Ishikawa (cell line): ENCODE measurements at regions not wholly inside any gene's neighbourhood (a gene's known extent, or its start where the extent isn't known, plus 50 kb on each side); places are given as distances from the start of the nearest gene placed in this dataset.

Experiments used
- CEBPB ChIP-seq: IDR thresholded peaks from 2 replicates; pipeline ENCODE4 v1.6.1; 2012
- CREB1 ChIP-seq: IDR thresholded peaks from 2 replicates; pipeline ENCODE4 v1.6.1; 2012; ENCODE audit warnings: low read depth
- EGR1 ChIP-seq: IDR thresholded peaks from 2 replicates; pipeline ENCODE4 v1.6.1; 2012
- EP300 ChIP-seq: IDR thresholded peaks from 2 replicates; pipeline ENCODE4 v1.6.1; 2012; ENCODE audit warnings: borderline replicate concordance
- FOXM1 ChIP-seq: IDR thresholded peaks from 2 replicates; pipeline ENCODE4 v1.6.1; 2012; ENCODE audit warnings: low read depth, borderline replicate concordance
- NFIC ChIP-seq: IDR thresholded peaks from 2 replicates; pipeline ENCODE4 v1.6.1; 2012
- RAD21 ChIP-seq: IDR thresholded peaks from 2 replicates; pipeline ENCODE4 v1.6.1; 2012; ENCODE audit warnings: low read depth
- TAF1 ChIP-seq: IDR thresholded peaks from 2 replicates; pipeline ENCODE4 v1.6.1; 2012; ENCODE audit warnings: low read depth, mild to moderate bottlenecking
- TCF12 ChIP-seq: IDR thresholded peaks from 2 replicates; pipeline ENCODE4 v1.6.1; 2012; ENCODE audit warnings: low read depth
- TEAD4 ChIP-seq: IDR thresholded peaks from 2 replicates; pipeline ENCODE4 v1.6.1; 2012
- YY1 ChIP-seq: IDR thresholded peaks from 2 replicates; pipeline ENCODE4 v1.6.1; 2012; ENCODE audit warnings: low read depth
- ZBTB7A ChIP-seq: IDR thresholded peaks from 2 replicates; pipeline ENCODE4 v1.6.1; 2012; ENCODE audit warnings: low read depth
- TF ChIP-seq, protein P1 (sequence below): IDR thresholded peaks from 2 replicates; pipeline ENCODE4 v1.6.1; 2012; ENCODE audit warnings: low read depth, mild to moderate bottlenecking
- TF ChIP-seq, protein P2 (sequence below): IDR thresholded peaks from 2 replicates; pipeline ENCODE4 v1.6.1; 2012
- TF ChIP-seq, protein P3 (sequence below): IDR thresholded peaks from 2 replicates; pipeline ENCODE4 v1.6.1; 2012

DNA sequence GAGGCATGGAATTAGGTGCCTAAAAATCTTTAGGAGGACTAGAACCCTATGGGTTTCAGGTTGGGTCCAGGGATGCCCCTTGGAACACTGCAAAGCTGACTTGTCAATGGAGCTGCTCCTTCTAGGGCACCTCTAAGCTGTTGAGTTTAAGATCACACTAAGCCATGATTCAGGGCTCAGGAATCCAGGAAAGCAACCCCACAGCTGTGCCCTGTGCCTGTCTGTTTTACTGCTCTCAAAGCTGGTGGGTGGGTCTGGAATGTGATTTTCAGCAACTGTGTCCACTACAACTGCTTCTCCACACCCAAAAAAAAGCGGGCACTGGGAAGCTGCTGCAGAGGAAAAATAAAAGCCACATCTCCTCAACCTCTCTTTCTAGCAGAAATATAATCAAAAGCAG, 310.4 kb upstream of the MOCS1 start:
- TF ChIP-seq, protein P1, sequence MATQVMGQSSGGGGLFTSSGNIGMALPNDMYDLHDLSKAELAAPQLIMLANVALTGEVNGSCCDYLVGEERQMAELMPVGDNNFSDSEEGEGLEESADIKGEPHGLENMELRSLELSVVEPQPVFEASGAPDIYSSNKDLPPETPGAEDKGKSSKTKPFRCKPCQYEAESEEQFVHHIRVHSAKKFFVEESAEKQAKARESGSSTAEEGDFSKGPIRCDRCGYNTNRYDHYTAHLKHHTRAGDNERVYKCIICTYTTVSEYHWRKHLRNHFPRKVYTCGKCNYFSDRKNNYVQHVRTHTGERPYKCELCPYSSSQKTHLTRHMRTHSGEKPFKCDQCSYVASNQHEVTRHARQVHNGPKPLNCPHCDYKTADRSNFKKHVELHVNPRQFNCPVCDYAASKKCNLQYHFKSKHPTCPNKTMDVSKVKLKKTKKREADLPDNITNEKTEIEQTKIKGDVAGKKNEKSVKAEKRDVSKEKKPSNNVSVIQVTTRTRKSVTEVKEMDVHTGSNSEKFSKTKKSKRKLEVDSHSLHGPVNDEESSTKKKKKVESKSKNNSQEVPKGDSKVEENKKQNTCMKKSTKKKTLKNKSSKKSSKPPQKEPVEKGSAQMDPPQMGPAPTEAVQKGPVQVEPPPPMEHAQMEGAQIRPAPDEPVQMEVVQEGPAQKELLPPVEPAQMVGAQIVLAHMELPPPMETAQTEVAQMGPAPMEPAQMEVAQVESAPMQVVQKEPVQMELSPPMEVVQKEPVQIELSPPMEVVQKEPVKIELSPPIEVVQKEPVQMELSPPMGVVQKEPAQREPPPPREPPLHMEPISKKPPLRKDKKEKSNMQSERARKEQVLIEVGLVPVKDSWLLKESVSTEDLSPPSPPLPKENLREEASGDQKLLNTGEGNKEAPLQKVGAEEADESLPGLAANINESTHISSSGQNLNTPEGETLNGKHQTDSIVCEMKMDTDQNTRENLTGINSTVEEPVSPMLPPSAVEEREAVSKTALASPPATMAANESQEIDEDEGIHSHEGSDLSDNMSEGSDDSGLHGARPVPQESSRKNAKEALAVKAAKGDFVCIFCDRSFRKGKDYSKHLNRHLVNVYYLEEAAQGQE = no peak
- TF ChIP-seq ZBTB7A (no peak), NFIC (no peak), EGR1 (no peak), CEBPB (no peak), YY1 (no peak), CREB1 (no peak)
- TF ChIP-seq, protein P2, sequence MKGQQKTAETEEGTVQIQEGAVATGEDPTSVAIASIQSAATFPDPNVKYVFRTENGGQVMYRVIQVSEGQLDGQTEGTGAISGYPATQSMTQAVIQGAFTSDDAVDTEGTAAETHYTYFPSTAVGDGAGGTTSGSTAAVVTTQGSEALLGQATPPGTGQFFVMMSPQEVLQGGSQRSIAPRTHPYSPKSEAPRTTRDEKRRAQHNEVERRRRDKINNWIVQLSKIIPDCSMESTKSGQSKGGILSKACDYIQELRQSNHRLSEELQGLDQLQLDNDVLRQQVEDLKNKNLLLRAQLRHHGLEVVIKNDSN = no peak
- TF ChIP-seq, protein P3, sequence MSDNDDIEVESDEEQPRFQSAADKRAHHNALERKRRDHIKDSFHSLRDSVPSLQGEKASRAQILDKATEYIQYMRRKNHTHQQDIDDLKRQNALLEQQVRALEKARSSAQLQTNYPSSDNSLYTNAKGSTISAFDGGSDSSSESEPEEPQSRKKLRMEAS = no peak

DNA sequence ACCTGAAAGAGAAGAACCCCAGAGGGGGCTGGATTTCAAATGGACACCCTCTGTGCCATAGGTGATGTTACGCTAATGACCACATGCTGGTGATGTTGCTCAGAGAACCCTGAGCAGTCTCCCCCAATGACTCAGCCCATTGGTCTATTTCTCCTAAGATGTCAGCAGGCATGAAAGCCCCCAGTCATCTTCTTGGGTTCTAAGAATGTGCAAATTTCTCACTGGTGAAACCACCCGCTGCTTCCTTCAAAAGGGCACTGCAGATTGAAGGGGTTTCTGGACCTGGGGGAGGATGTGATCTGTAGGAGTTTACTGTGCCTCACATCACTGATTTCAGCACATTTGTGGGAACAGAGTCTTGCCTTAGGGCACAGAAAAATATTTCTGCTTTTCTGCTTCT, 298.4 kb upstream of the MOCS1 start:
- TF ChIP-seq, protein P1 = no peak
- TF ChIP-seq NFIC = no peak
- TF ChIP-seq CEBPB = no peak
- TF ChIP-seq YY1 = no peak
- TF ChIP-seq, protein P2 = no peak
- TF ChIP-seq TAF1 = no peak

DNA sequence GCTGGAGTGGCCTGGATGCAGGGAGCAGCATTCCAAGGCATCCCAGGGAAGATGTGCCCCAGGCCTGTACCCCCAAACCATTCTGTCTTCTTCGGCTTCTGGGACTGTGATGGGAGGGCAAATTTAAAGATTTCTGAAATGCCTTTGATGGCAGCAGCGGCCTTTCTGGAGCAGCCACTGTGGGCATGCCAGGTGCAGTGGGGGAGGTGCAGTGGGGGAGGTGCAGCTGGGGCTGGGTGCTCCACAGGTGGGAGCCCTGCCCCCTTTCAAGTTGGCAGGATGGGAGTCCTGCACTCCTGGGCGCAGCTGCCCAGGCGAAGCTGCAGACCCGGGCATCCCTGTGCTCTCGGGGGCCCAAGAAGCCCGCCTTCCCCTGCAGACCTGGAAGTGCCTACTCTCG, 293.5 kb upstream of the MOCS1 start:
- no peak for TF ChIP-seq CREB1
- no peak for TF ChIP-seq ZBTB7A
- TF ChIP-seq, protein P2 = no peak
- TF ChIP-seq NFIC = no peak
- TF ChIP-seq, protein P3 = no peak
- no peak for TF ChIP-seq TEAD4
- TF ChIP-seq CEBPB = no peak
- no peak for TF ChIP-seq EP300

DNA sequence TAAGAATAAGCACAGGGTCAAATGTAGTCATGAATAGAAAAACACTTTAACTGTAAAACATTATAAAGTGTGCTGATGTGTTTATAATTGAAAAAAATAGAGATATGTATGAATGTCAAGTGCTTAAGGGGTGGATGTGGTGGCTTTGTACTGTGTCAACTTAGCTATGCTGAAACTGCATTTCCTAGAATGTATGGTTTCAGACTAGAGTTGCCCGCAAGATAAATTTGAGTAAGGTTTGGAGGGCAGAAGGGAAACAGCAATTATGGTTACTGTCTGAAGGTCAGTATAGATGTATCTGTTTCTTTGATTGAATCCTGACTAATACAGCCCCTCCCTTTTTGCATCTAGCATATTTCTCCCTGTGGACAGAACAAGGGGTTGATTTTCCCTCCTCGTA, 288.1 kb upstream of the MOCS1 start:
- TF ChIP-seq, protein P3 = no peak
- TF ChIP-seq FOXM1 (no peak), TEAD4 (no peak), NFIC (no peak), TCF12 (no peak), EGR1 (no peak), RAD21 (no peak), ZBTB7A (no peak), EP300 (no peak), CREB1 (no peak), TAF1 (no peak), YY1 (no peak), CEBPB (no peak)
- TF ChIP-seq, protein P1 = no peak
- TF ChIP-seq, protein P2 = no peak
